MM.1S (cell line): ENCODE measurements at regions not wholly inside any gene's neighbourhood (a gene's known extent, or its start where the extent isn't known, plus 50 kb on each side); places are given as distances from the start of the nearest gene placed in this dataset.

ENCODE experiments used
- DNase-seq: peaks from one replicate; pipeline ENCODE4 v3.0.0-alpha.2; 2015
- H2AFZ ChIP-seq: fragments of 300-600 bp; sonication (generic); 2 replicates; pipeline ENCODE4 v1.6.0; 2016; ENCODE audit warnings: antibody characterized with exemption, low read length
- H3F3A ChIP-seq: fragments of 300-600 bp; sonication (generic); 2 replicates; pipeline ENCODE4 v1.6.1; 2016; ENCODE audit warnings: mild to moderate bottlenecking, antibody characterized with exemption, low read length, moderate library complexity, mixed read lengths; ENCODE audit not compliant: insufficient read depth
- H3K27ac ChIP-seq: fragments of 300-600 bp; sonication (generic); 2 replicates; pipeline ENCODE4 v1.5.1; 2016; ENCODE audit warnings: mild to moderate bottlenecking, low read length
- H3K27me3 ChIP-seq: fragments of 300-600 bp; sonication (generic); replicated peaks from 2 replicates; pipeline ENCODE4 v1.6.0; 2016; ENCODE audit warnings: low read length; ENCODE audit not compliant: insufficient read depth
- H3K36me3 ChIP-seq: fragments of 300-600 bp; sonication (generic); replicated peaks from 2 replicates; pipeline ENCODE4 v1.6.1; 2016; ENCODE audit warnings: mild to moderate bottlenecking, low read length, mixed read lengths; ENCODE audit not compliant: insufficient read depth
- H3K4me1 ChIP-seq: fragments of 300-600 bp; sonication (generic); 2 replicates; pipeline ENCODE4 v1.6.1; 2016; ENCODE audit warnings: low read length, mixed read lengths
- H3K4me2 ChIP-seq: fragments of 300-600 bp; sonication (generic); 2 replicates; pipeline ENCODE4 v1.6.0; 2016; ENCODE audit warnings: low read depth, low read length
- H3K4me3 ChIP-seq: fragments of 300-600 bp; sonication (generic); 2 replicates; pipeline ENCODE4 v1.5.1; 2016; ENCODE audit warnings: low read length, mixed read lengths
- H3K79me2 ChIP-seq: fragments of 300-600 bp; sonication (generic); 2 replicates; pipeline ENCODE4 v1.6.1; 2016; ENCODE audit warnings: mixed run types, low read length, mixed read lengths
- H3K9ac ChIP-seq: fragments of 300-600 bp; sonication (generic); 2 replicates; pipeline ENCODE4 v1.6.1; 2016; ENCODE audit warnings: low read length, mixed read lengths
- H3K9me2 ChIP-seq: fragments of 300-600 bp; sonication (generic); replicated peaks from 2 replicates; pipeline ENCODE4 v1.6.1; 2016; ENCODE audit warnings: mild to moderate bottlenecking, low read length, mixed read lengths; ENCODE audit not compliant: insufficient read depth
- H3K9me3 ChIP-seq: fragments of 300-600 bp; sonication (generic); replicated peaks from 2 replicates; pipeline ENCODE4 v1.6.1; 2016; ENCODE audit warnings: mild to moderate bottlenecking, low read length, mixed read lengths; ENCODE audit not compliant: insufficient read depth
- H4K20me1 ChIP-seq: fragments of 300-600 bp; sonication (generic); 2 replicates; pipeline ENCODE4 v1.6.1; 2016; ENCODE audit warnings: mild to moderate bottlenecking, low read length, moderate library complexity, mixed read lengths; ENCODE audit not compliant: insufficient read depth
- CTCF ChIP-seq: fragments of 300-600 bp; sonication (generic); IDR thresholded peaks from 2 replicates; pipeline ENCODE4 v1.5.1; 2016; ENCODE audit warnings: antibody characterized with exemption, low read length, mixed read lengths
- EZH2 ChIP-seq: fragments of 300-600 bp; sonication (generic); optimal IDR thresholded peaks from 2 replicates; pipeline ENCODE3; 2017; ENCODE audit warnings: low read depth, mild to moderate bottlenecking, antibody characterized with exemption, low read length, mixed read lengths
- EZH2phosphoT487 ChIP-seq: fragments of 300-600 bp; sonication (generic); IDR thresholded peaks from 2 replicates; pipeline ENCODE4 v1.6.1; 2018; ENCODE audit warnings: antibody characterized with exemption, low read length

DNA sequence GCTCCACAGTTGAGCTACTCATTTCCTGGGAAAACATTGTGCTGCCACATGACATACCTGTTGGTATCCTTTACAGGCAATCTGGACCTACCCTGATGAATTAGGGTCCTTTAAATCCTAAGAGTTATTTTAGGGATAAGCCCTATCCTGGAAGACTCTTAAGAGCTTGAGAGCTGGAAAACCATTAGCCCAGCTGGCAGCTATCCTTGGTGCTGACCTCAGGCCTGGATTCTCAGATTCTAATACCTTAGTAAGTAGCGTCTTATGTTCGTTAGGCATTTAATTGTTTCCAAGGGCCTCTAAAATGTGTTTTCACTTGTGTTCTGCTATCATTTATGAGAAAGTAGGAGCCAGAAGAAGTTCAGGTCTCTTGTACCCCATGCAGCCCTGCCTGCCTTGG lies 93.0 kb upstream of the SORCS3 start:
- H3K9ac ChIP-seq, result no peak overlapping the region
- H3F3A ChIP-seq, result no peaks in the 10 kb centered on the region
- H3K9me2 ChIP-seq, result no peaks in the 10 kb centered on the region
- no peak overlapping the region for H3K4me2 ChIP-seq
- no peaks in the 10 kb centered on the region for H3K4me1 ChIP-seq
- H3K9me3 ChIP-seq, result no peaks in the 10 kb centered on the region
- H3K27ac ChIP-seq, result no peak overlapping the region
- no peak overlapping the region for H3K4me3 ChIP-seq
- H3K27me3 ChIP-seq, result no peaks in the 10 kb centered on the region
- TF ChIP-seq EZH2 (no peak), CTCF (no peak), EZH2phosphoT487 (no peak)
- H4K20me1 ChIP-seq, result no peaks in the 10 kb centered on the region
- DNase-seq, result peak; percentile 14
- H3K36me3 ChIP-seq, result no peaks in the 10 kb centered on the region
- no peak overlapping the region for H2AFZ ChIP-seq
- H3K79me2 ChIP-seq, result no peaks in the 10 kb centered on the region

DNA sequence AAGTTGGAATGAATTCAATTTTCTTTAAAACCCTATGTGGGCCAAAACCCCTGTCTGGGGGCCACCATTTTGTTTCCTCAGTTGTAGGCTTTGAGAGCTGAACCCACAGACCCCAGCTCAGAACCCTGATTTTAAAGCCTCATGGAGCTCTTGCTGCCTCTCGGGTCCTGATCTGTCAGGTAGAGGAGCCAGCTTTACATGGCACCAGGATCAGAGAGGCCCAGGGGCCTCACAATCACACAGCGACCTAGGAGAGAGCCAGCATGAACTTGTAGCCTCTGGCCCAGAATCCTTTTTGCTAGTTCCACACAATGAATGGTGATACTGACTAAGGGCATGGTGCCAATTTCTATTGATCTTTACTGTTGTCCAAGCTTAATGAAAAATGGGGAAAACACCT lies 84.3 kb upstream of the SORCS3 start:
- H3K36me3 ChIP-seq, result no peaks in the 10 kb centered on the region
- H3K9me2 ChIP-seq, result no peaks in the 10 kb centered on the region
- no peak overlapping the region for H3K4me2 ChIP-seq
- H3K4me3 ChIP-seq, result no peak overlapping the region
- no peaks in the 10 kb centered on the region for H3F3A ChIP-seq
- no peaks in the 10 kb centered on the region for H3K9me3 ChIP-seq
- no peak for TF ChIP-seq EZH2phosphoT487
- no peak for TF ChIP-seq CTCF
- TF ChIP-seq EZH2, result no peak
- no peaks in the 10 kb centered on the region for H3K4me1 ChIP-seq
- no peaks in the 10 kb centered on the region for H4K20me1 ChIP-seq
- no peak for DNase-seq
- no peak overlapping the region for H2AFZ ChIP-seq
- no peaks in the 10 kb centered on the region for H3K27me3 ChIP-seq
- no peaks in the 10 kb centered on the region for H3K79me2 ChIP-seq
- H3K27ac ChIP-seq, result no peak overlapping the region
- no peak overlapping the region for H3K9ac ChIP-seq

DNA sequence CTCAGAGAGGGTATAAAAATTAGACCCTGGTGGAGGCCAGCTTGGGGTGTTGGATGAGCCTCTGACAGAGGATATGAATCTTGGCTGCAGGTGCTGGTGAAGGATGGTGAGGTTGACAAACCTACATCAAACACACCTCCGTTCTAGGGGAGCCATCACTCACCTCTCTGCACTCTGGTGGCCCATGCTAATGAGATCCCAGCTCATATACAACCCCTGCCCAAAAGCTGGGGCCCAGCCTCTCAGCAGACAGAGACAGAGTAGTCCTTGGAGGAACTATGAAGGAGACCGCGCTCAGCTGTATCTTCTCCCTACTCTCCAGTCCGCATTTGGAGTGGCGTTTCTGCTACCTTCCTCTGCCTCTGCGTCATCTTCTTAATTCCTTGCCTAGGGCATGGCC lies 83.1 kb upstream of the SORCS3 start:
- no peaks in the 10 kb centered on the region for H3K4me1 ChIP-seq
- no peak overlapping the region for H2AFZ ChIP-seq
- H3K36me3 ChIP-seq, result no peaks in the 10 kb centered on the region
- H3K4me2 ChIP-seq, result no peak overlapping the region
- DNase-seq, result no peak
- H3F3A ChIP-seq, result no peaks in the 10 kb centered on the region
- H3K79me2 ChIP-seq, result no peaks in the 10 kb centered on the region
- no peak overlapping the region for H3K27ac ChIP-seq
- no peaks in the 10 kb centered on the region for H3K9me2 ChIP-seq
- H3K27me3 ChIP-seq, result no peaks in the 10 kb centered on the region
- no peaks in the 10 kb centered on the region for H4K20me1 ChIP-seq
- no peak overlapping the region for H3K4me3 ChIP-seq
- H3K9me3 ChIP-seq, result no peaks in the 10 kb centered on the region
- H3K9ac ChIP-seq, result no peak overlapping the region
- TF ChIP-seq CTCF (no peak), EZH2 (no peak), EZH2phosphoT487 (no peak)
